Sigmoid colon (tissue), 6 donors: ENCODE measurements at regions not wholly inside any gene's neighbourhood (a gene's known extent, or its start where the extent isn't known, plus 50 kb on each side); places are given as distances from the start of the nearest gene placed in this dataset.
A peak's percentile ranks its signal among the peaks of the same experiment; 100 is the strongest.

ENCODE experiments used
- DNase-seq: peaks from one replicate; pipeline ENCODE4 v3.0.0-alpha.2; 2019
- H3K27ac ChIP-seq, 4 donors: fragments of 200-600 bp; sonication (generic); one replicate each; pipeline ENCODE4 v1.5.1; 2016 to 2019; ENCODE audit warnings: mild to moderate bottlenecking in 1 of 4
- H3K27me3 ChIP-seq, 3 donors: fragments of 200-600 bp; sonication (generic); one replicate each; pipeline ENCODE4 v1.5.1; 2019; ENCODE audit warnings: mild to moderate bottlenecking in 1 of 3
- H3K36me3 ChIP-seq, 4 donors: fragments of 200-600 bp; sonication (generic); one replicate each; pipeline ENCODE4 v1.5.1; 2016 to 2019
- H3K4me1 ChIP-seq, 4 donors: fragments of 200-600 bp; sonication (generic); one replicate each; pipeline ENCODE4 v1.5.1; 2017 to 2019
- H3K4me3 ChIP-seq, 4 donors: fragments of 200-600 bp; sonication (generic); one replicate each; pipeline ENCODE4 v1.5.1; 2017 to 2019; ENCODE audit warnings: mild to moderate bottlenecking in 2 of 4, moderate library complexity in 1 of 4
- H3K9me3 ChIP-seq, 4 donors: fragments of 200-600 bp in 3 of 4; sonication (generic) in 3 of 4; one replicate each; pipeline versions ENCODE4 v1.5.1 to v1.6.1; 2013 to 2019
- CTCF ChIP-seq, 4 experiments: fragments of 450-650 bp in 3 of 4; fragments of 200-600 bp in 1 of 4; IDR thresholded peaks; one replicate each; pipeline ENCODE4 v1.5.1; 2016 to 2019; ENCODE audit warnings: antibody characterized with exemption in 4 of 4, mild to moderate bottlenecking in 3 of 4, moderate library complexity in 2 of 4
- EP300 ChIP-seq, 4 donors: sonication (generic); formaldehyde crosslinking; IDR thresholded peaks; one replicate each; pipeline ENCODE4 v1.6.1; 2017; ENCODE audit warnings: antibody characterized with exemption in 4 of 4
- POLR2A ChIP-seq, 2 donors: fragments of 450-650 bp; IDR thresholded peaks; one replicate each; pipeline ENCODE4 v1.6.1; 2016; ENCODE audit warnings: antibody characterized with exemption in 2 of 2, mild to moderate bottlenecking in 2 of 2, moderate library complexity in 2 of 2
- POLR2AphosphoS5 ChIP-seq, 4 donors: sonication (generic); formaldehyde crosslinking; IDR thresholded peaks; one replicate each; pipeline ENCODE4 v1.6.1; 2017; ENCODE audit warnings: antibody characterized with exemption in 4 of 4
- WGBS, 2 donors: extraction: QIAGEN DNeasy Blood & Tissue Kit; methylation state at CpG; one replicate each; pipeline ENCODE4 v1.1.7; 2013; 5-methylcytosine and 5-hydroxymethylcytosine counted together
- intact Hi-C: fragments of 100-400 bp; cut with DNase I; formaldehyde crosslinking; loops from one replicate; pipeline ENCODE4 v1.15.1; 2023
- donor health status: healthy with polysubstance abuse.
- donor health status: healthy.

- Histone ChIP-seq H3K27ac (no peak overlapping the region), H3K36me3 (no peaks in the 10 kb centered on the region), H3K27me3 (no peaks in the 10 kb centered on the region), H3K4me3 (no peak overlapping the region), H3K9me3 (peaks cover 0 to 9% (median 1%) of the 10 kb centered on the region in 4 donors), H3K4me1 (peaks cover 0 to 32% (median 22%) of the 10 kb centered on the region in 4 donors)
- WGBS, 2 donors, result 35 to 75% methylated on average over 2 of the region's 2 CpGs
- intact Hi-C loops, result no loop called here
- no peak for DNase-seq
- no peak for TF ChIP-seq CTCF (IDR thresholded peaks at IDR 0.05)
- TF ChIP-seq POLR2A (IDR thresholded peaks at IDR 0.05), result no peak
- no peak for TF ChIP-seq POLR2AphosphoS5 (IDR thresholded peaks at IDR 0.05)
- TF ChIP-seq EP300 (IDR thresholded peaks at IDR 0.05), result no peak
These were observed 96.0 kb upstream of the POU3F1 start for GRCh38 chr1:38142606-38143005.

GRCh38 chr1:38141483-38141882 lies 94.9 kb upstream of the POU3F1 start:
- no peak for DNase-seq

GRCh38 chr1:38139738-38140487 lies 93.3 kb upstream of the POU3F1 start:
- TF ChIP-seq POLR2AphosphoS5 (IDR thresholded peaks at IDR 0.05) (no peak), POLR2A (IDR thresholded peaks at IDR 0.05) (no peak), EP300 (IDR thresholded peaks at IDR 0.05) (no peak), CTCF (IDR thresholded peaks at IDR 0.05) (no peak)
- WGBS, 2 donors, result 23 to 24% methylated on average over 15 of the region's 15 CpGs
- intact Hi-C loops, result loop anchor here (10.0 kb wide), 1 partner anchor 95 kb away; the partner anchor contains the start of gene POU3F1
- peak overlapping the region in 2 of 4 donors; percentile 74 to 78 for H3K27ac ChIP-seq
- H3K36me3 ChIP-seq, result no peaks in the 10 kb centered on the region
- no peak for DNase-seq
- peaks cover 0 to 25% (median 15%) of the 10 kb centered on the region in 3 donors for H3K27me3 ChIP-seq
- H3K9me3 ChIP-seq, result no peaks in the 10 kb centered on the region
- peaks cover 0 to 32% (median 22%) of the 10 kb centered on the region in 4 donors for H3K4me1 ChIP-seq
- H3K4me3 ChIP-seq, result no peak overlapping the region

More at GRCh38 chr1:38141483-38141882, 94.9 kb upstream of the POU3F1 start:
- WGBS, 2 donors, result 41 to 59% methylated on average over 3 of the region's 3 CpGs
- peaks cover 0 to 10% (median under 1%) of the 10 kb centered on the region in 3 donors for H3K27me3 ChIP-seq
- no peaks in the 10 kb centered on the region for H3K36me3 ChIP-seq
- TF ChIP-seq EP300 (IDR thresholded peaks at IDR 0.05) (no peak), POLR2A (IDR thresholded peaks at IDR 0.05) (no peak), POLR2AphosphoS5 (IDR thresholded peaks at IDR 0.05) (no peak), CTCF (IDR thresholded peaks at IDR 0.05) (no peak)
- no peak overlapping the region for H3K27ac ChIP-seq
- peaks cover 0 to 32% (median 22%) of the 10 kb centered on the region in 4 donors for H3K4me1 ChIP-seq
- intact Hi-C loops, result no loop called here
- no peak overlapping the region for H3K4me3 ChIP-seq
- H3K9me3 ChIP-seq, result peaks cover 0 to 5% (median 1%) of the 10 kb centered on the region in 4 donors

GRCh38 chr1:38138498-38139233 lies 92.1 kb upstream of the POU3F1 start:
- no peak overlapping the region for H3K4me3 ChIP-seq
- TF ChIP-seq POLR2A (IDR thresholded peaks at IDR 0.05), result no peak
- TF ChIP-seq CTCF (IDR thresholded peaks at IDR 0.05), result peak in 2 of 4 experiments; percentile 30 to 80
- peak in 1 of 4 donors; percentile 53 for TF ChIP-seq POLR2AphosphoS5 (IDR thresholded peaks at IDR 0.05)
- no peak for TF ChIP-seq EP300 (IDR thresholded peaks at IDR 0.05)
- peaks cover 0 to 32% (median 22%) of the 10 kb centered on the region in 4 donors for H3K4me1 ChIP-seq
- peak; percentile 91 for DNase-seq
- intact Hi-C loops, result loop anchor here (10.0 kb wide), 1 partner anchor 94 kb away; the partner anchor contains the start of gene POU3F1
- H3K9me3 ChIP-seq, result no peaks in the 10 kb centered on the region
- peak overlapping the region; percentile 33 to 78 (median 60) for H3K27ac ChIP-seq
- H3K27me3 ChIP-seq, result peaks cover 0 to 37% (median 26%) of the 10 kb centered on the region in 3 donors
- H3K36me3 ChIP-seq, result no peaks in the 10 kb centered on the region
- WGBS, 2 donors, result 21 to 55% methylated on average over 6 of the region's 6 CpGs
